ENCODE measurements at regions not wholly inside any gene's neighbourhood (a gene's known extent, or its start where the extent isn't known, plus 50 kb on each side); places are given as distances from the start of the nearest gene placed in this dataset.

DNA sequence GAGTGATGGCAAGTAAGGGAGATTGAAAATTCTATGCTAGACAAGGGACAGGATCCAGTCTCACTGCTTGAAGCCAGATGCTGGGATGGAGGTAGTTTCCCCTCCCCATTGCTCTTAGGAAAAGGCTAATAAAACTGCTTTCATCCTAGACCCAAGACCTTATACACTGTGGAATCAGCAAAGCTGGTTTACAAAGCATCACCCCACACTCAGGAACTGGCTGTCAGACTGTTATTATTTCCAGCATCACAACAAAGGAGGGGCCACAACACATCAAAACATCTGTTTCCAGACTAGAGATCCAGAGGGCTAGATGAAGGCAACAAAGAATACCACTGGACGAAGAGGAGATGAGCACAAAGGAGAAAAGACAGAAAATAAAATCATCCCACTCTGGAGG, 364.6 kb upstream of the PTGER4 start:
- no peak for TF ChIP-seq EZH2 (IDR thresholded peaks at IDR 0.05; ENCODE audit: borderline replicate concordance, low read depth, low read length, poor library complexity, severe bottlenecking)
- TF ChIP-seq, protein P1, sequence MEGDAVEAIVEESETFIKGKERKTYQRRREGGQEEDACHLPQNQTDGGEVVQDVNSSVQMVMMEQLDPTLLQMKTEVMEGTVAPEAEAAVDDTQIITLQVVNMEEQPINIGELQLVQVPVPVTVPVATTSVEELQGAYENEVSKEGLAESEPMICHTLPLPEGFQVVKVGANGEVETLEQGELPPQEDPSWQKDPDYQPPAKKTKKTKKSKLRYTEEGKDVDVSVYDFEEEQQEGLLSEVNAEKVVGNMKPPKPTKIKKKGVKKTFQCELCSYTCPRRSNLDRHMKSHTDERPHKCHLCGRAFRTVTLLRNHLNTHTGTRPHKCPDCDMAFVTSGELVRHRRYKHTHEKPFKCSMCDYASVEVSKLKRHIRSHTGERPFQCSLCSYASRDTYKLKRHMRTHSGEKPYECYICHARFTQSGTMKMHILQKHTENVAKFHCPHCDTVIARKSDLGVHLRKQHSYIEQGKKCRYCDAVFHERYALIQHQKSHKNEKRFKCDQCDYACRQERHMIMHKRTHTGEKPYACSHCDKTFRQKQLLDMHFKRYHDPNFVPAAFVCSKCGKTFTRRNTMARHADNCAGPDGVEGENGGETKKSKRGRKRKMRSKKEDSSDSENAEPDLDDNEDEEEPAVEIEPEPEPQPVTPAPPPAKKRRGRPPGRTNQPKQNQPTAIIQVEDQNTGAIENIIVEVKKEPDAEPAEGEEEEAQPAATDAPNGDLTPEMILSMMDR (conservative IDR thresholded peaks at IDR 0.05; ENCODE audit: low read depth, low read length): no peak

All from A673 (cell line).